CD4-positive, alpha-beta T cell (primary cell): ENCODE measurements at regions not wholly inside any gene's neighbourhood (a gene's known extent, or its start where the extent isn't known, plus 50 kb on each side); places are given as distances from the start of the nearest gene placed in this dataset.

Experiments used
- ATAC-seq: fragments of 200-7000 bp; cut with Tn5 transposase; one replicate; pipeline ENCODE4 v1.10.0; 2022; ENCODE audit warnings: mild to moderate bottlenecking; ENCODE audit not compliant: poor library complexity
- CTCF ChIA-PET: fragments of 350-600 bp; sonication (Branson Sonifier 250); formaldehyde crosslinking; loops from one replicate; lab custom pipeline; 2021; ENCODE audit warnings: antibody characterized with exemption, inconsistent platforms; lab: Charles Lee
- POLR2A ChIA-PET: fragments of 350-600 bp; sonication (Branson Sonifier 250); formaldehyde crosslinking; loops from one replicate; lab custom pipeline; 2021; ENCODE audit warnings: antibody characterized with exemption, inconsistent platforms; lab: Charles Lee
- DNase-seq, 14 experiments: peaks; one replicate each; pipeline ENCODE4 v3.0.0-alpha.2; 2013 to 2020; ENCODE audit warnings: mixed read lengths in 2 of 14
- H3K27ac ChIP-seq, 2 donors: one replicate each; pipeline versions ENCODE4 v1.5.1 to v1.7.0; 2013; ENCODE audit warnings: low read length in 2 of 2, low read depth in 1 of 2, mild to moderate bottlenecking in 1 of 2
- H3K27me3 ChIP-seq, 2 experiments: 1 replicate in 1 of 2; 2 replicates in 1 of 2; pipeline versions ENCODE4 v1.6.1 to v1.7.0; 2013; ENCODE audit warnings: low read length in 2 of 2, control low read depth in 1 of 2, mild to moderate bottlenecking in 1 of 2, moderate library complexity in 1 of 2; ENCODE audit not compliant: insufficient read depth in 2 of 2, control insufficient read depth in 1 of 2
- H3K36me3 ChIP-seq: one replicate; pipeline ENCODE4 v1.6.1; 2013; ENCODE audit warnings: low read length, control low read depth; ENCODE audit not compliant: insufficient read depth
- H3K4me1 ChIP-seq: one replicate; pipeline ENCODE4 v1.6.1; 2013; ENCODE audit warnings: low read length, control low read depth; ENCODE audit not compliant: insufficient read depth
- H3K4me3 ChIP-seq: one replicate; pipeline ENCODE4 v1.5.1; 2013; ENCODE audit warnings: mild to moderate bottlenecking, low read length, moderate library complexity
- H3K9me3 ChIP-seq, 2 experiments: 1 replicate in 1 of 2; 2 replicates in 1 of 2; pipeline versions ENCODE4 v1.6.1 to v1.7.0; 2013; ENCODE audit warnings: low read length in 2 of 2, mild to moderate bottlenecking in 2 of 2, control low read depth in 1 of 2, moderate library complexity in 1 of 2; ENCODE audit not compliant: control insufficient read depth in 1 of 2, insufficient read depth in 1 of 2
- H3K27ac Mint-ChIP-seq: one replicate; pipeline ENCODE4 v1.8.0; 2020; ENCODE audit warnings: mixed read lengths
- H3K27me3 Mint-ChIP-seq: one replicate; pipeline ENCODE4 v1.8.0; 2021; ENCODE audit warnings: mixed read lengths
- H3K36me3 Mint-ChIP-seq: one replicate; pipeline ENCODE4 v1.8.0; 2021; ENCODE audit warnings: low read depth, mixed read lengths
- H3K4me1 Mint-ChIP-seq: one replicate; pipeline ENCODE4 v1.8.0; 2021; ENCODE audit warnings: low read depth, mixed read lengths
- H3K4me3 Mint-ChIP-seq: one replicate; pipeline ENCODE4 v1.8.0; 2020; ENCODE audit warnings: mild to moderate bottlenecking, mixed read lengths
- H3K9me3 Mint-ChIP-seq: one replicate; pipeline ENCODE4 v1.8.0; 2020; ENCODE audit warnings: mixed read lengths
- intact Hi-C, 2 experiments: fragments of 100-400 bp; cut with DNase I in 1 of 2; cut with micrococcal nuclease in 1 of 2; formaldehyde crosslinking; loops; one replicate each; pipeline versions ENCODE4 v1.15.1 to v1.9.0; 2023 to 2025; cut with DNase I, micrococcal nuclease
- TF ChIP-seq, protein P1 (sequence below): fragments of 200-600 bp; IDR thresholded peaks from one replicate; pipeline ENCODE4 v1.8.0; 2022; ENCODE audit warnings: antibody characterized with exemption, mild to moderate bottlenecking

- Histone ChIP-seq H3K27me3 (no peaks in the 10 kb centered on the region), H3K4me1 (no peaks in the 10 kb centered on the region), H3K4me3 (no peak overlapping the region), H3K27ac (no peak overlapping the region), H3K36me3 (no peaks in the 10 kb centered on the region), H3K9me3 (peaks cover 0 to 8% of the 10 kb centered on the region in 2 experiments)
- ATAC-seq (no peak), DNase-seq (no peak)
- no peaks in the 10 kb centered on the region for H3K9me3 Mint-ChIP-seq
- no peak overlapping the region for H3K4me3 Mint-ChIP-seq
- no peaks in the 10 kb centered on the region for H3K4me1 Mint-ChIP-seq
- TF ChIP-seq, protein P1, sequence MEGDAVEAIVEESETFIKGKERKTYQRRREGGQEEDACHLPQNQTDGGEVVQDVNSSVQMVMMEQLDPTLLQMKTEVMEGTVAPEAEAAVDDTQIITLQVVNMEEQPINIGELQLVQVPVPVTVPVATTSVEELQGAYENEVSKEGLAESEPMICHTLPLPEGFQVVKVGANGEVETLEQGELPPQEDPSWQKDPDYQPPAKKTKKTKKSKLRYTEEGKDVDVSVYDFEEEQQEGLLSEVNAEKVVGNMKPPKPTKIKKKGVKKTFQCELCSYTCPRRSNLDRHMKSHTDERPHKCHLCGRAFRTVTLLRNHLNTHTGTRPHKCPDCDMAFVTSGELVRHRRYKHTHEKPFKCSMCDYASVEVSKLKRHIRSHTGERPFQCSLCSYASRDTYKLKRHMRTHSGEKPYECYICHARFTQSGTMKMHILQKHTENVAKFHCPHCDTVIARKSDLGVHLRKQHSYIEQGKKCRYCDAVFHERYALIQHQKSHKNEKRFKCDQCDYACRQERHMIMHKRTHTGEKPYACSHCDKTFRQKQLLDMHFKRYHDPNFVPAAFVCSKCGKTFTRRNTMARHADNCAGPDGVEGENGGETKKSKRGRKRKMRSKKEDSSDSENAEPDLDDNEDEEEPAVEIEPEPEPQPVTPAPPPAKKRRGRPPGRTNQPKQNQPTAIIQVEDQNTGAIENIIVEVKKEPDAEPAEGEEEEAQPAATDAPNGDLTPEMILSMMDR = no peak
- H3K36me3 Mint-ChIP-seq = no peaks in the 10 kb centered on the region
- no peak overlapping the region for H3K27ac Mint-ChIP-seq
- ChIA-PET POLR2A (no interaction called here), CTCF (no interaction called here)
- intact Hi-C loops = no loop called here
- H3K27me3 Mint-ChIP-seq = peaks cover 17% of the 10 kb centered on the region
Measured at GRCh38 chr6:95515975-95516374, 61.4 kb upstream of the MANEA start.

GRCh38 chr6:95517004-95517403, 60.3 kb upstream of the MANEA start:
- Mint-ChIP-seq H3K36me3 (no peaks in the 10 kb centered on the region), H3K27ac (no peak overlapping the region), H3K9me3 (no peaks in the 10 kb centered on the region), H3K4me1 (no peaks in the 10 kb centered on the region), H3K4me3 (no peak overlapping the region), H3K27me3 (peaks cover 13% of the 10 kb centered on the region)
- Histone ChIP-seq H3K27me3 (no peaks in the 10 kb centered on the region), H3K36me3 (no peaks in the 10 kb centered on the region), H3K4me3 (no peak overlapping the region), H3K27ac (no peak overlapping the region), H3K4me1 (no peaks in the 10 kb centered on the region), H3K9me3 (peaks cover 0 to 8% of the 10 kb centered on the region in 2 experiments)
- TF ChIP-seq, protein P1 = no peak
- intact Hi-C loops = no loop called here
- no peak for ATAC-seq
- DNase-seq = no peak
- CTCF ChIA-PET = no interaction called here
- POLR2A ChIA-PET = no interaction called here

- ATAC-seq = no peak
- H3K4me1 ChIP-seq = no peaks in the 10 kb centered on the region
- ChIA-PET CTCF (no interaction called here), POLR2A (no interaction called here)
- Mint-ChIP-seq H3K36me3 (no peaks in the 10 kb centered on the region), H3K4me3 (no peak overlapping the region), H3K27me3 (peaks cover 11% of the 10 kb centered on the region), H3K4me1 (no peaks in the 10 kb centered on the region), H3K27ac (no peak overlapping the region), H3K9me3 (no peaks in the 10 kb centered on the region)
- peaks cover 0 to 8% of the 10 kb centered on the region in 2 experiments for H3K9me3 ChIP-seq
- no peak overlapping the region for H3K27ac ChIP-seq
- intact Hi-C loops = no loop called here
- TF ChIP-seq, protein P1 = no peak
- no peaks in the 10 kb centered on the region for H3K27me3 ChIP-seq
- DNase-seq = no peak
- H3K36me3 ChIP-seq = no peaks in the 10 kb centered on the region
- no peak overlapping the region for H3K4me3 ChIP-seq
Measured at GRCh38 chr6:95517568-95517967, 59.8 kb upstream of the MANEA start.
